GM12891 (cell line): ENCODE measurements at regions not wholly inside any gene's neighbourhood (a gene's known extent, or its start where the extent isn't known, plus 50 kb on each side); places are given as distances from the start of the nearest gene placed in this dataset.

Experiments
- POLR2A ChIP-seq: IDR thresholded peaks from 2 replicates; pipeline ENCODE4 v1.6.1; 2011; ENCODE audit warnings: low read depth, low read length, control low read depth
- POLR2AphosphoS5 ChIP-seq: IDR thresholded peaks from 2 replicates; pipeline ENCODE4 v1.6.1; 2011; ENCODE audit warnings: low read depth, low read length, control low read depth
- TAF1 ChIP-seq: IDR thresholded peaks from 2 replicates; pipeline ENCODE4 v1.6.1; 2011; ENCODE audit warnings: low read depth, low read length, control low read depth

GRCh38 chr9:106112935-106113334 lies 418.6 kb downstream of the TMEM38B start:
- TF ChIP-seq POLR2A (no peak), POLR2AphosphoS5 (no peak), TAF1 (no peak)
